A673 (cell line): ENCODE measurements at regions not wholly inside any gene's neighbourhood (a gene's known extent, or its start where the extent isn't known, plus 50 kb on each side); places are given as distances from the start of the nearest gene placed in this dataset.

Experiments
- BruUV-seq: library from RNA; stranded (reverse); fragments of 400-500 nt; replicated peaks from 2 replicates; lab custom pipeline; 2021; lab: Mats Ljungman, UMichigan
- CTCF ChIA-PET: fragments of 300-600 bp; sonication (Branson Sonifier 250); formaldehyde crosslinking; loops from one replicate; lab custom pipeline; 2022; ENCODE audit warnings: antibody characterized with exemption; lab: Charles Lee
- POLR2A ChIA-PET: fragments of 300-600 bp; sonication (Branson Sonifier 250); formaldehyde crosslinking; loops from one replicate; lab custom pipeline; 2022; ENCODE audit warnings: antibody characterized with exemption; ENCODE audit not compliant: low non-redundant PET; lab: Charles Lee
- DNase-seq: peaks from one replicate; pipeline ENCODE4 v3.0.0-alpha.2; 2015; ENCODE audit warnings: low spot score
- H3K27ac ChIP-seq: fragments of 200-600 bp; sonication (generic); 2 replicates; pipeline ENCODE4 v1.5.1; 2016; ENCODE audit warnings: mixed run types, low read depth, mild to moderate bottlenecking, mixed read lengths, antibody characterized with exemption, low read length; ENCODE audit not compliant: poor library complexity, severe bottlenecking
- H3K27me3 ChIP-seq: fragments of 200-600 bp; sonication (generic); replicated peaks from 2 replicates; pipeline ENCODE4 v1.6.1; 2017; ENCODE audit warnings: mixed run types, low read depth, mild to moderate bottlenecking, mixed read lengths, antibody characterized with exemption, low read length; ENCODE audit not compliant: insufficient read depth, poor library complexity
- H3K36me3 ChIP-seq: fragments of 200-600 bp; sonication (generic); 2 replicates; pipeline ENCODE4 v1.6.1; 2016; ENCODE audit warnings: mixed run types, mild to moderate bottlenecking, mixed read lengths, antibody characterized with exemption, low read length; ENCODE audit not compliant: insufficient read depth, poor library complexity, severe bottlenecking
- H3K4me1 ChIP-seq: fragments of 200-600 bp; sonication (generic); 2 replicates; pipeline ENCODE4 v1.6.1; 2017; ENCODE audit warnings: mixed run types, mild to moderate bottlenecking, mixed read lengths, antibody characterized with exemption, low read length; ENCODE audit not compliant: insufficient read depth, poor library complexity, severe bottlenecking
- H3K4me3 ChIP-seq: fragments of 200-600 bp; sonication (generic); 2 replicates; pipeline ENCODE4 v1.5.1; 2016; ENCODE audit warnings: low read depth, mixed run types, mild to moderate bottlenecking, mixed read lengths, low read length; ENCODE audit not compliant: poor library complexity, severe bottlenecking
- H3K9me3 ChIP-seq: fragments of 200-600 bp; sonication (generic); 2 replicates; pipeline ENCODE4 v1.6.1; 2016; ENCODE audit warnings: mixed run types, low read depth, mild to moderate bottlenecking, mixed read lengths, antibody characterized with exemption, low read length; ENCODE audit not compliant: poor library complexity, severe bottlenecking
- EZH2 ChIP-seq: fragments of 200-600 bp; sonication (generic); IDR thresholded peaks from 2 replicates; pipeline ENCODE4 v1.6.1; 2017; ENCODE audit warnings: borderline replicate concordance, low read depth, mild to moderate bottlenecking, mixed read lengths, antibody characterized with exemption, low read length; ENCODE audit not compliant: poor library complexity, severe bottlenecking
- intact Hi-C: fragments of 100-400 bp; cut with micrococcal nuclease; formaldehyde crosslinking; loops from one replicate; pipeline ENCODE4 v1.10.0; 2022; ENCODE audit not compliant: unreplicated experiment
- TF ChIP-seq, protein P1 (sequence below): fragments of 300-800, 200-600 bp; sonication (generic); conservative IDR thresholded peaks from 2 replicates; pipeline ENCODE4 v1.5.1; 2017; ENCODE audit warnings: low read depth, mild to moderate bottlenecking, antibody characterized with exemption, low read length, moderate library complexity, mixed read lengths

- intact Hi-C loops = no loop called here
- H3K27me3 ChIP-seq = no peaks in the 10 kb centered on the region
- BruUV-seq = no TSS peak
- no peak overlapping the region for H3K4me3 ChIP-seq
- TF ChIP-seq, protein P1, sequence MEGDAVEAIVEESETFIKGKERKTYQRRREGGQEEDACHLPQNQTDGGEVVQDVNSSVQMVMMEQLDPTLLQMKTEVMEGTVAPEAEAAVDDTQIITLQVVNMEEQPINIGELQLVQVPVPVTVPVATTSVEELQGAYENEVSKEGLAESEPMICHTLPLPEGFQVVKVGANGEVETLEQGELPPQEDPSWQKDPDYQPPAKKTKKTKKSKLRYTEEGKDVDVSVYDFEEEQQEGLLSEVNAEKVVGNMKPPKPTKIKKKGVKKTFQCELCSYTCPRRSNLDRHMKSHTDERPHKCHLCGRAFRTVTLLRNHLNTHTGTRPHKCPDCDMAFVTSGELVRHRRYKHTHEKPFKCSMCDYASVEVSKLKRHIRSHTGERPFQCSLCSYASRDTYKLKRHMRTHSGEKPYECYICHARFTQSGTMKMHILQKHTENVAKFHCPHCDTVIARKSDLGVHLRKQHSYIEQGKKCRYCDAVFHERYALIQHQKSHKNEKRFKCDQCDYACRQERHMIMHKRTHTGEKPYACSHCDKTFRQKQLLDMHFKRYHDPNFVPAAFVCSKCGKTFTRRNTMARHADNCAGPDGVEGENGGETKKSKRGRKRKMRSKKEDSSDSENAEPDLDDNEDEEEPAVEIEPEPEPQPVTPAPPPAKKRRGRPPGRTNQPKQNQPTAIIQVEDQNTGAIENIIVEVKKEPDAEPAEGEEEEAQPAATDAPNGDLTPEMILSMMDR = no peak
- no peak for TF ChIP-seq EZH2
- ChIA-PET CTCF (no interaction called here), POLR2A (no interaction called here)
- H3K4me1 ChIP-seq = peaks cover 15% of the 10 kb centered on the region
- no peak overlapping the region for H3K27ac ChIP-seq
- DNase-seq = peak; percentile 1
- no peaks in the 10 kb centered on the region for H3K36me3 ChIP-seq
- H3K9me3 ChIP-seq = no peaks in the 10 kb centered on the region
These were observed 210.5 kb downstream of the MOXD1 start for GRCh38 chr6:132190815-132191175.

DNA sequence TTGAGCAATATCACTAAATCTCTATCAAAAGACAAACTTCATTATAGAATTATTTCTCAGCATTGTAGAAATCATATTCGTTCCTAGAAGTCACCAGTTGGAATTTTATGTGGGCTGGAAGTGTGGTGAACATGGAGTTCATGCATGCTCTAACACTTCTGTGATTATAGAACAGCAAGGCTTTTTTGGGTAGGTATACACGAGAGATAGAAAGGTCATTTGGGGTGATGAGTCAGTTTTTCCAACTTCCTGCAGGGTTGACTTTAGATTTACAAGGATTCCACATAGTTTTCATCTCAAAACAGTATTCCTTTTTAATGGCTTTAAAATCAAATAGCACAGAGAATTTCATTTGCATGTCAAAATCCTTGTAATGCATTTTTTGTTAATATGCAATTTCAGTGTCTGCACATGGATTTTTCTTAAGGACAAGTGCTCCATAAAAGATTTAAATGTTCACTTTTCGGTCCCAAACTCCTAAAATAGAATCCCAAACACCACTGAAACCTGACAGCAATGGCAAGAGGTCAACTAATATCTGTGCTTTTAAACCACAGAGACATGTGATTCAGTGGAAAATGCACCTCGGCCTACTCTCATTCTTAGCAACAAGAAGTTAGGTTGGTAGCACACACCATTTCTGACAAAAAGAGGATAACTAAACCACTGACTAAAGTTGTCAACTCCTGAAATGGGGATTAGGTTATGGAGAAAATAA, 211.0 kb downstream of the MOXD1 start:
- peak; percentile 29 for DNase-seq
- H3K27ac ChIP-seq = no peak overlapping the region
- no peak overlapping the region for H3K4me3 ChIP-seq
- no peaks in the 10 kb centered on the region for H3K27me3 ChIP-seq
- no peak for TF ChIP-seq EZH2
- TF ChIP-seq, protein P1 = no peak
- no peaks in the 10 kb centered on the region for H3K9me3 ChIP-seq
- intact Hi-C loops = no loop called here
- H3K36me3 ChIP-seq = no peaks in the 10 kb centered on the region
- CTCF ChIA-PET = no interaction called here
- no TSS peak for BruUV-seq
- POLR2A ChIA-PET = no interaction called here
- H3K4me1 ChIP-seq = peaks cover 15% of the 10 kb centered on the region

DNA sequence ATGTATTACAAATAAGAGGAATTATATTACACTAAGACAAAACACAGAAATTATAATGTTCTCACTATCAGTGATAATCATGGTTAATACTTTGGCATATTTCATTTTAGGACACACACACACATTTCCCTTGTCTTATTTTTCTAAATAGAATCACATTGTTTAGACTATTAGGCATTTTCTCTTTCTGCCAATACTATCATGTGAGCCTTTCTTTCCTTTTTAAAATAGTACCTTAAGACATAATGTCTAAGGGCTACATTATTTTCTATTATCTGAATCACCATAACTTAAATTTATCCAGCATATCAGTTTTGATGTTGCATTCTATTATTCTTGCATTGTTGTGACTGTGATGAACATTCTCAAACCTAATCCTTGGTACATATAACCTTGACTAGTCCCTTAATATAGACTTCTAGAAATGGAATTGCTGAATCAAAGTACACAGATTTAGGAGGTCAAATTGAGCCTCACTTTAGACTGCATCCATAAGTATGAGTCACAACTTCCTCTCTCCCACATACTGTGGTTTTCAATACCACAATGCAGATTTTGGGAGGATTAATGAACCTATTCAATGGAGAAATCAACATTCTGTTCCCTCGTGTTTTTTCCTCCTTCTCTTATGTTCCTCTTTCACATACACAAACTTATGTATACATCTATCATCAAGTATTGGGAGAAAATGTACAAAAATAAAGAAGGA, 212.6 kb downstream of the MOXD1 start:
- Histone ChIP-seq H3K27me3 (no peaks in the 10 kb centered on the region), H3K36me3 (no peaks in the 10 kb centered on the region), H3K9me3 (no peaks in the 10 kb centered on the region), H3K27ac (no peak overlapping the region), H3K4me3 (no peak overlapping the region), H3K4me1 (peaks cover 15% of the 10 kb centered on the region)
- BruUV-seq = no TSS peak
- ChIA-PET CTCF (no interaction called here), POLR2A (no interaction called here)
- peak; percentile 70 for DNase-seq
- TF ChIP-seq EZH2 = no peak
- TF ChIP-seq, protein P1 = no peak
- intact Hi-C loops = no loop called here
